Heart left ventricle (tissue), 13 donors: ENCODE measurements at regions not wholly inside any gene's neighbourhood (a gene's known extent, or its start where the extent isn't known, plus 50 kb on each side); places are given as distances from the start of the nearest gene placed in this dataset.

Experiments
- POLR2A ChIP-seq, 2 donors: fragments of 450-650 bp; IDR thresholded peaks; one replicate each; pipeline ENCODE4 v1.6.1; 2017; ENCODE audit warnings: antibody characterized with exemption in 2 of 2, mild to moderate bottlenecking in 2 of 2, moderate library complexity in 2 of 2
- TF ChIP-seq, protein P1 (sequence below), 12 donors: fragments of 200-600 bp; sonication (generic) in 4 of 12; IDR thresholded peaks; one replicate each; pipeline versions ENCODE4 v1.5.0 to v1.8.0; 2018 to 2022; ENCODE audit warnings: antibody characterized with exemption in 12 of 12, mild to moderate bottlenecking in 5 of 12
- donor health status: ischemic (EF 13 %, LVEDD 7.1; RV severe dilation, severe dysfunction).
- donor health status: DM: no; HTN: yes; CAD: no.
- donor health status: DM: no; HTN: no; CAD: no.
- donor health status: ischemic (EF 25% LVEDD 6.9; RV normal size, moderate dysfunction).
- donor health status: ischemic (EF 25% LVEDD 5.7; RV mildly dilated, moderate dysfunction).
- donor health status: ischemic (EF 35%, LVEDD 5.7; RV mildly dilated, moderate dysfunction).
- donor health status: nonischemic (EF 11% LVEDD 7.7; RV severe dilation, severe dysfunction).
- donor health status: DM: yes; HTN: yes; CAD: no.
- donor health status: PGD.
- donor health status: ischemic (EF 29% LVEDD 5.4; RV normal size, mild dysfunction).
- donor health status: nonischemic (EF 23%, LVEDD 6.1; RV moderate dilation, normal function).

DNA sequence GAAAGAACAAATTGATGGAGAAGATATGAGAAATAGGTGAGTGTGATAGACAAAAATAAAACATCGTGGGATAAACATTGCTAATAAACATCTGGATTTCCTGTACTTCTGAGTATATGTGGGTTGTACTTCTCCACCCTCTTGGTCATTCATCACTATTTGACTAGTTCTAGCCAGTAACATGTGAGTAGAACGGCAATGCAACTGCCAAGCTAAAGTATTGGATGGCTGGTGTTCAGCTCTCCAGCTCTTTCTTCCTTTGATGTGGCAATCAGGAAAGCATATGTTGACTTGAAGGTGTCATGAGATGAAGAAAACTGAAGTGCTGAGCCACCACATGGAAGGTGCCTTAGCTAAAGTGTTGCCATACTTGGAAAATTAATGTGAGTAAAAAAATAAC lies 144.9 kb downstream of the SCG2 start:
- TF ChIP-seq, protein P1, sequence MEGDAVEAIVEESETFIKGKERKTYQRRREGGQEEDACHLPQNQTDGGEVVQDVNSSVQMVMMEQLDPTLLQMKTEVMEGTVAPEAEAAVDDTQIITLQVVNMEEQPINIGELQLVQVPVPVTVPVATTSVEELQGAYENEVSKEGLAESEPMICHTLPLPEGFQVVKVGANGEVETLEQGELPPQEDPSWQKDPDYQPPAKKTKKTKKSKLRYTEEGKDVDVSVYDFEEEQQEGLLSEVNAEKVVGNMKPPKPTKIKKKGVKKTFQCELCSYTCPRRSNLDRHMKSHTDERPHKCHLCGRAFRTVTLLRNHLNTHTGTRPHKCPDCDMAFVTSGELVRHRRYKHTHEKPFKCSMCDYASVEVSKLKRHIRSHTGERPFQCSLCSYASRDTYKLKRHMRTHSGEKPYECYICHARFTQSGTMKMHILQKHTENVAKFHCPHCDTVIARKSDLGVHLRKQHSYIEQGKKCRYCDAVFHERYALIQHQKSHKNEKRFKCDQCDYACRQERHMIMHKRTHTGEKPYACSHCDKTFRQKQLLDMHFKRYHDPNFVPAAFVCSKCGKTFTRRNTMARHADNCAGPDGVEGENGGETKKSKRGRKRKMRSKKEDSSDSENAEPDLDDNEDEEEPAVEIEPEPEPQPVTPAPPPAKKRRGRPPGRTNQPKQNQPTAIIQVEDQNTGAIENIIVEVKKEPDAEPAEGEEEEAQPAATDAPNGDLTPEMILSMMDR (IDR thresholded peaks at IDR 0.05): no peak
- no peak for TF ChIP-seq POLR2A (IDR thresholded peaks at IDR 0.05)
